ENCODE measurements at regions not wholly inside any gene's neighbourhood (a gene's known extent, or its start where the extent isn't known, plus 50 kb on each side); places are given as distances from the start of the nearest gene placed in this dataset.

DNA sequence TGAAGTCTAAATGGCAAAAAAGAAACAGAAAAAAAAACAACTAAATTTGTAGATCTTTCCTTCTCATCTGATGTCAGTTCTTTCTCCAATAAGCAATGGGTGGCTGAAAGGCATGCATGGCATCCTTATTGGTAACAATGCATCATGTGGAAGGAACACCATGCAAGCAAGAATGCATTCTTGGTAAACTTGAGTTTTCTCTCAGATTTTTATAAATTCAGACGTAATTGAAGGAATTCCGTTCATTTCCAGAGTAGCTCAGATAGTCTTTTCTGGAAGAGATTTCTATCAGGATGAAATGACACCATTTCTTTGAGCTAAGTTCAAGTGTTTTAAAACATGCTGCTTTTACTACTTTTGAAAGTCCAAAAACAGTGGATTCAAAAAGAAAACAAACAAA is 373.0 kb downstream of the COG6 start:
- no peak for TF ChIP-seq YY1 (IDR thresholded peaks at IDR 0.05; ENCODE audit: insufficient read depth, insufficient read length)
- no peak for TF ChIP-seq ZNF274 (IDR thresholded peaks at IDR 0.05; ENCODE audit: low read depth, low read length)
- TF ChIP-seq SUZ12 (IDR thresholded peaks at IDR 0.05; ENCODE audit: extremely low read depth, insufficient read depth, insufficient read length): no peak
